M059J (cell line): ENCODE measurements at regions not wholly inside any gene's neighbourhood (a gene's known extent, or its start where the extent isn't known, plus 50 kb on each side); places are given as distances from the start of the nearest gene placed in this dataset.

Experiments used
- DNase-seq: peaks from one replicate; pipeline ENCODE4 v3.0.0-alpha.2; 2012; ENCODE audit warnings: low read depth

- peak; percentile 25 for DNase-seq
Observed at GRCh38 chr12:69061574-69061973, 128.6 kb upstream of the CPM start.

GRCh38 chr12:69062621-69063237, 129.8 kb upstream of the CPM start:
- no peak for DNase-seq

- no peak for DNase-seq
Observed at GRCh38 chr12:69064734-69065443, 131.9 kb upstream of the CPM start.

- no peak for DNase-seq
Observed at GRCh38 chr12:69065775-69066174, 132.8 kb upstream of the CPM start.

GRCh38 chr12:69066492-69067373, 133.8 kb upstream of the CPM start:
- peak; percentile 42 for DNase-seq

GRCh38 chr12:69067713-69068112, 134.7 kb upstream of the CPM start:
- DNase-seq, result peak; percentile 51

GRCh38 chr12:69068448-69068847, 135.5 kb upstream of the CPM start:
- peak; percentile 97 for DNase-seq

GRCh38 chr12:69069479-69069878, 136.5 kb upstream of the CPM start:
- no peak for DNase-seq

GRCh38 chr12:69070319-69071090, 137.5 kb upstream of the CPM start:
- DNase-seq, result peak; percentile 72

- DNase-seq, result no peak
Observed at GRCh38 chr12:69071091-69071370, 138.1 kb upstream of the CPM start.

GRCh38 chr12:69073035-69073434, 140.1 kb upstream of the CPM start:
- no peak for DNase-seq

- no peak for DNase-seq
Observed at GRCh38 chr12:69074556-69075349, 141.8 kb upstream of the CPM start.

- no peak for DNase-seq
Observed at GRCh38 chr12:69083689-69084088, 150.7 kb upstream of the CPM start.

GRCh38 chr12:69084816-69085378, 151.9 kb upstream of the CPM start:
- no peak for DNase-seq

GRCh38 chr12:69085852-69086251, 152.9 kb upstream of the CPM start:
- DNase-seq, result no peak

- no peak for DNase-seq
Observed at GRCh38 chr12:69087986-69088385, 151.4 kb upstream of the CPSF6 start.

- no peak for DNase-seq
Observed at GRCh38 chr12:69090722-69091121, 148.6 kb upstream of the CPSF6 start.

GRCh38 chr12:69091442-69092017, 147.8 kb upstream of the CPSF6 start:
- no peak for DNase-seq

- no peak for DNase-seq
Observed at GRCh38 chr12:69092137-69092536, 147.2 kb upstream of the CPSF6 start.

GRCh38 chr12:69094606-69095216, 144.7 kb upstream of the CPSF6 start:
- no peak for DNase-seq
